CD14-positive monocyte (primary cell): ENCODE measurements at regions not wholly inside any gene's neighbourhood (a gene's known extent, or its start where the extent isn't known, plus 50 kb on each side); places are given as distances from the start of the nearest gene placed in this dataset.

ENCODE experiments used
- DNase-seq, 3 donors: peaks; one replicate each; pipeline ENCODE4 v3.0.0-alpha.2; 2011 to 2022
- H2AFZ ChIP-seq: 2 replicates; pipeline ENCODE4 v1.6.0; 2012; ENCODE audit warnings: mild to moderate bottlenecking, low read depth, low read length, inconsistent platforms; ENCODE audit not compliant: insufficient read depth, poor library complexity, severe bottlenecking
- H3K27ac ChIP-seq, 2 donors: 1 replicate in 1 of 2; 2 replicates in 1 of 2; pipeline ENCODE4 v1.5.1; 2012 to 2013; ENCODE audit warnings: low read length in 2 of 2, control low read depth in 1 of 2, inconsistent platforms in 1 of 2, low read depth in 1 of 2, mild to moderate bottlenecking in 1 of 2
- H3K27me3 ChIP-seq, 2 donors: one replicate each; pipeline versions ENCODE4 v1.6.0 to v1.6.1; 2011 to 2013; ENCODE audit warnings: low read length in 2 of 2; ENCODE audit not compliant: control insufficient read depth in 2 of 2, insufficient read depth in 2 of 2
- H3K36me3 ChIP-seq, 2 donors: replicated peaks in 1 of 2; 1 replicate in 1 of 2; 2 replicates in 1 of 2; pipeline versions ENCODE4 v1.5.1 to v1.6.1; 2012 to 2013; ENCODE audit warnings: low read length in 2 of 2, control low read depth in 1 of 2, inconsistent platforms in 1 of 2, mild to moderate bottlenecking in 1 of 2; ENCODE audit not compliant: insufficient read depth in 2 of 2, control insufficient read depth in 1 of 2
- H3K4me1 ChIP-seq, 2 donors: 1 replicate in 1 of 2; 2 replicates in 1 of 2; pipeline versions ENCODE4 v1.5.1 to v1.6.1; 2012 to 2013; ENCODE audit warnings: low read length in 2 of 2, control low read depth in 1 of 2, inconsistent platforms in 1 of 2, mild to moderate bottlenecking in 1 of 2, moderate library complexity in 1 of 2; ENCODE audit not compliant: insufficient read depth in 2 of 2, control insufficient read depth in 1 of 2
- H3K4me2 ChIP-seq: replicated peaks from 2 replicates; pipeline ENCODE3; 2012; ENCODE audit warnings: low read length, moderate library complexity, mild to moderate bottlenecking; ENCODE audit not compliant: poor library complexity, severe bottlenecking; ENCODE audit errors: extremely low read depth
- H3K4me3 ChIP-seq, 3 experiments: fragments of 200-600 bp in 1 of 3; sonication (generic) in 1 of 3; replicated peaks in 1 of 3; 1 replicate in 2 of 3; 2 replicates in 1 of 3; pipeline ENCODE4 v1.5.1; 2011 to 2013; ENCODE audit warnings: low read length in 3 of 3, mild to moderate bottlenecking in 3 of 3, control low read depth in 2 of 3, low read depth in 2 of 3, inconsistent platforms in 1 of 3, moderate library complexity in 1 of 3
- H3K79me2 ChIP-seq: 2 replicates; pipeline ENCODE4 v1.6.0; 2012; ENCODE audit warnings: mild to moderate bottlenecking, control low read depth, inconsistent platforms, low read length, moderate library complexity; ENCODE audit not compliant: insufficient read depth
- H3K9ac ChIP-seq: 2 replicates; pipeline ENCODE4 v1.6.0; 2017; ENCODE audit warnings: low read length, mild to moderate bottlenecking; ENCODE audit not compliant: insufficient read depth, poor library complexity, severe bottlenecking
- H3K9me3 ChIP-seq, 2 donors: replicated peaks in 1 of 2; 1 replicate in 1 of 2; 2 replicates in 1 of 2; pipeline versions ENCODE4 v1.5.1 to v1.6.1; 2012 to 2013; ENCODE audit warnings: low read length in 2 of 2, control low read depth in 1 of 2; ENCODE audit not compliant: control insufficient read depth in 1 of 2, insufficient read depth in 1 of 2
- H4K20me1 ChIP-seq: 2 replicates; pipeline ENCODE4 v1.6.0; 2012; ENCODE audit warnings: mild to moderate bottlenecking, low read length, control low read depth, moderate library complexity; ENCODE audit not compliant: insufficient read depth
- H3K27ac Mint-ChIP-seq, 7 donors: one replicate each; pipeline ENCODE4 v1.8.0; 2020; ENCODE audit warnings: mild to moderate bottlenecking in 7 of 7, mixed read lengths in 7 of 7, moderate library complexity in 6 of 7, inconsistent platforms in 2 of 7
- H3K27me3 Mint-ChIP-seq, 3 donors: one replicate each; pipeline ENCODE4 v1.8.0; 2021 to 2022; ENCODE audit warnings: low read depth in 3 of 3, mild to moderate bottlenecking in 3 of 3, mixed read lengths in 3 of 3, moderate library complexity in 3 of 3, inconsistent platforms in 1 of 3
- H3K36me3 Mint-ChIP-seq, 2 donors: one replicate each; pipeline ENCODE4 v1.8.0; 2020; ENCODE audit warnings: mixed read lengths in 2 of 2, inconsistent platforms in 1 of 2, mild to moderate bottlenecking in 1 of 2
- H3K4me1 Mint-ChIP-seq: one replicate; pipeline ENCODE4 v1.8.0; 2020; ENCODE audit warnings: mild to moderate bottlenecking, mixed read lengths
- H3K4me3 Mint-ChIP-seq, 2 donors: one replicate each; pipeline ENCODE4 v1.8.0; 2020; ENCODE audit warnings: mild to moderate bottlenecking in 2 of 2, mixed read lengths in 2 of 2, moderate library complexity in 1 of 2
- H3K9me3 Mint-ChIP-seq, 7 donors: one replicate each; pipeline ENCODE4 v1.8.0; 2020 to 2022; ENCODE audit warnings: mixed read lengths in 7 of 7, mild to moderate bottlenecking in 6 of 7, moderate library complexity in 6 of 7, inconsistent platforms in 2 of 7
- WGBS: methylation state at CpG from one replicate; pipeline ENCODE4 v1.1.5; 2013; ENCODE audit warnings: missing lambda C conversion rate; ENCODE audit not compliant: insufficient coverage; 5-methylcytosine and 5-hydroxymethylcytosine counted together
- intact Hi-C, 2 donors: fragments of 100-400 bp; cut with micrococcal nuclease; formaldehyde crosslinking; loops; one replicate each; pipeline versions ENCODE4 v1.15.0 to v1.15.1; 2023
- TF ChIP-seq, protein P1 (sequence below): fragments of 200-600 bp; IDR thresholded peaks from one replicate; pipeline ENCODE4 v1.8.0; 2022; ENCODE audit warnings: antibody characterized with exemption, mild to moderate bottlenecking

DNA sequence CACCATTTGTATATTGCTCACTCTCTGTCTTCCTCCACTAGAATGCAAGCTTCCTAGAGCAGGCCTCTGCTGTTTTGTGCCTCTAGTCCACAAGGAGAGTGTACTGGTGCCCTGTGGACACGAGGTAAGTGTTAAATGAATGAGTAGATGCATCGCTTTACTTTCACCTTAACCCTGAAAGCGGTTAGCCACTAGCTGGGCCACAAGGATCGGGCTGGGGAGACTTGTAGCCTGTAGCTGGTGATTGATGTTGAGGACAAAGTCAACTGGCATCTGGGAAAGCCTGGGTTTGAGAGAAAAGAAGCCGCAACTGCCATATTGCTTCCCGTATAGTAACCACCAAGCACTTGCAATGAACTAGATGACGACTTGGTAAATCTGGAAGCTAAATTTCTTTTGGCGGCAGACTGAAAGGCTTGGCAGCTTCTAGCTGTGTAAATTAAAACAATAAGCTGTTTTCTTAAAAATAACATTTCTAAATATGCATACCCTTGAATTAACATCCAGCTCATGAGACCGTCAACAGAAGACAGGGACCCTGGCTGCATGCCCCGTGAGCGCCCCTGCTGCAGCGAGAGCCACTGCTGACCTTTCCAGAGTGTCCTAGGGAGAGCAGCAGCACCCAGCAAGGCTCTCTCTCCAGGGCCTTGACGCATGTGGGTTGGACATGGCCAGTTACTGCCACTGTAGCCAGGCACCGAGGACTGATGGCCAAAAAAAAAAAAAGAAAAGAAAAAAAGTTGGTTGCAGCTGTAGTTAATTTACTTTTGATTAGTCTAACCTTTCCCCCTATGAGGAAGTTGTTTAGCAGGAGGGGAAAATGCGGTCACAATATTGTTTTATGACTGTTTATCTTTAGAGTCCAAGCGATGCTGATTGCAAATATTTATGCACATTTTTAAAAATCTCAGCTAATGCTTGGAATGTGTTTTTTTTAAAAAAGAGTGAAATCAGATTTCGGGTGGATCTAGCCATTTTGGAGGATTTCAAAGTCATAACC lies 315.1 kb downstream of the TFAP2C start:
- no peaks in the 10 kb centered on the region for H3K4me1 Mint-ChIP-seq
- no peaks in the 10 kb centered on the region for H3K9me3 ChIP-seq
- H3K27me3 Mint-ChIP-seq = peaks cover 7 to 24% (median 9%) of the 10 kb centered on the region in 3 donors
- no peak overlapping the region for H3K9ac ChIP-seq
- 64% methylated on average over 6 of the region's 17 CpGs for WGBS
- no peak overlapping the region for H2AFZ ChIP-seq
- H3K27ac ChIP-seq = no peak overlapping the region
- H3K27ac Mint-ChIP-seq = no peak overlapping the region
- H3K4me2 ChIP-seq = no peak overlapping the region
- no peaks in the 10 kb centered on the region for H3K36me3 Mint-ChIP-seq
- H3K4me3 ChIP-seq = no peak overlapping the region
- intact Hi-C loops = no loop called here
- no peak for DNase-seq
- TF ChIP-seq, protein P1, sequence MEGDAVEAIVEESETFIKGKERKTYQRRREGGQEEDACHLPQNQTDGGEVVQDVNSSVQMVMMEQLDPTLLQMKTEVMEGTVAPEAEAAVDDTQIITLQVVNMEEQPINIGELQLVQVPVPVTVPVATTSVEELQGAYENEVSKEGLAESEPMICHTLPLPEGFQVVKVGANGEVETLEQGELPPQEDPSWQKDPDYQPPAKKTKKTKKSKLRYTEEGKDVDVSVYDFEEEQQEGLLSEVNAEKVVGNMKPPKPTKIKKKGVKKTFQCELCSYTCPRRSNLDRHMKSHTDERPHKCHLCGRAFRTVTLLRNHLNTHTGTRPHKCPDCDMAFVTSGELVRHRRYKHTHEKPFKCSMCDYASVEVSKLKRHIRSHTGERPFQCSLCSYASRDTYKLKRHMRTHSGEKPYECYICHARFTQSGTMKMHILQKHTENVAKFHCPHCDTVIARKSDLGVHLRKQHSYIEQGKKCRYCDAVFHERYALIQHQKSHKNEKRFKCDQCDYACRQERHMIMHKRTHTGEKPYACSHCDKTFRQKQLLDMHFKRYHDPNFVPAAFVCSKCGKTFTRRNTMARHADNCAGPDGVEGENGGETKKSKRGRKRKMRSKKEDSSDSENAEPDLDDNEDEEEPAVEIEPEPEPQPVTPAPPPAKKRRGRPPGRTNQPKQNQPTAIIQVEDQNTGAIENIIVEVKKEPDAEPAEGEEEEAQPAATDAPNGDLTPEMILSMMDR = no peak
- H4K20me1 ChIP-seq = no peaks in the 10 kb centered on the region
- H3K4me1 ChIP-seq = no peaks in the 10 kb centered on the region
- no peaks in the 10 kb centered on the region for H3K27me3 ChIP-seq
- H3K79me2 ChIP-seq = no peaks in the 10 kb centered on the region
- H3K36me3 ChIP-seq = no peaks in the 10 kb centered on the region
- peaks cover 0 to 2% (median 0%) of the 10 kb centered on the region in 7 donors for H3K9me3 Mint-ChIP-seq
- peak overlapping the region in 1 of 2 donors; percentile 5 for H3K4me3 Mint-ChIP-seq

DNA sequence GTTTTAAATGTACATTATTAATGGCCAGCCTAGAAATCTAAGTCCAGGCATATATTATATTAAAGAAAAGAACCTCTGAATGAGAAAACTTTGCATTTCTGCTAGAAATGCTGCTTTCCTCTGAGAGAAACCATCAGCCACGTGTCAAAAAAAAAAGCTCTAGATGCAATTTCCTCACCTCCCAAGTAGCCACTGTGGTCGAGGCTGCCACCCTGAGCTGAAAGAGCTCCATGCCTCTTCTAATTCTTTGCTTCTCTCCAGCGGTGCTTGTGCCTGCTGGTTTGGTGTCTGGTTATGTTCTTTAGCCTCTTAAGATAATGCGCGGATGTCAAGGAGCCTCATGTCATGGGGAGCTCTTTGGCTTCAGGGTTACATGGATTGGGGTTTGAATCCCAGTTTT lies 316.0 kb downstream of the TFAP2C start:
- Histone ChIP-seq H3K27me3 (no peaks in the 10 kb centered on the region), H3K4me2 (no peak overlapping the region), H4K20me1 (no peaks in the 10 kb centered on the region), H3K9me3 (no peaks in the 10 kb centered on the region), H3K27ac (no peak overlapping the region), H3K4me1 (no peaks in the 10 kb centered on the region), H2AFZ (no peak overlapping the region), H3K79me2 (no peaks in the 10 kb centered on the region), H3K9ac (no peak overlapping the region), H3K4me3 (no peak overlapping the region), H3K36me3 (no peaks in the 10 kb centered on the region)
- peak overlapping the region in 1 of 2 donors; percentile 22 for H3K4me3 Mint-ChIP-seq
- intact Hi-C loops = no loop called here
- TF ChIP-seq, protein P1 = no peak
- peaks cover 4 to 20% (median 8%) of the 10 kb centered on the region in 3 donors for H3K27me3 Mint-ChIP-seq
- peaks cover 0 to 2% (median 0%) of the 10 kb centered on the region in 7 donors for H3K9me3 Mint-ChIP-seq
- no peaks in the 10 kb centered on the region for H3K4me1 Mint-ChIP-seq
- H3K36me3 Mint-ChIP-seq = no peaks in the 10 kb centered on the region
- WGBS = 80% methylated on average over 1 of the region's 5 CpGs
- H3K27ac Mint-ChIP-seq = no peak overlapping the region
- DNase-seq = no peak
